Panc1 (cell line): ENCODE measurements at regions not wholly inside any gene's neighbourhood (a gene's known extent, or its start where the extent isn't known, plus 50 kb on each side); places are given as distances from the start of the nearest gene placed in this dataset.

Experiments
- POLR2AphosphoS5 ChIP-seq: IDR thresholded peaks from 2 replicates; pipeline ENCODE4 v1.6.1; 2012; ENCODE audit warnings: mild to moderate bottlenecking, low read depth, low read length, moderate library complexity
- REST ChIP-seq, 2 experiments: IDR thresholded peaks; 2 replicates each; pipeline ENCODE4 v1.6.1; 2011 to 2012; ENCODE audit warnings: low read depth in 2 of 2, control low read depth in 1 of 2, low read length in 1 of 2, mild to moderate bottlenecking in 1 of 2, moderate library complexity in 1 of 2; ENCODE audit not compliant: insufficient read depth in 1 of 2
- SIN3A ChIP-seq: IDR thresholded peaks from 2 replicates; pipeline ENCODE4 v1.6.1; 2012; ENCODE audit warnings: low read depth, mild to moderate bottlenecking, low read length, moderate library complexity, borderline replicate concordance; ENCODE audit not compliant: insufficient read depth
- TF ChIP-seq, protein P1 (sequence below): fragments of 450-650 bp; IDR thresholded peaks from 2 replicates; pipeline ENCODE4 v1.5.1; 2017; ENCODE audit warnings: mild to moderate bottlenecking

- TF ChIP-seq, protein P1, sequence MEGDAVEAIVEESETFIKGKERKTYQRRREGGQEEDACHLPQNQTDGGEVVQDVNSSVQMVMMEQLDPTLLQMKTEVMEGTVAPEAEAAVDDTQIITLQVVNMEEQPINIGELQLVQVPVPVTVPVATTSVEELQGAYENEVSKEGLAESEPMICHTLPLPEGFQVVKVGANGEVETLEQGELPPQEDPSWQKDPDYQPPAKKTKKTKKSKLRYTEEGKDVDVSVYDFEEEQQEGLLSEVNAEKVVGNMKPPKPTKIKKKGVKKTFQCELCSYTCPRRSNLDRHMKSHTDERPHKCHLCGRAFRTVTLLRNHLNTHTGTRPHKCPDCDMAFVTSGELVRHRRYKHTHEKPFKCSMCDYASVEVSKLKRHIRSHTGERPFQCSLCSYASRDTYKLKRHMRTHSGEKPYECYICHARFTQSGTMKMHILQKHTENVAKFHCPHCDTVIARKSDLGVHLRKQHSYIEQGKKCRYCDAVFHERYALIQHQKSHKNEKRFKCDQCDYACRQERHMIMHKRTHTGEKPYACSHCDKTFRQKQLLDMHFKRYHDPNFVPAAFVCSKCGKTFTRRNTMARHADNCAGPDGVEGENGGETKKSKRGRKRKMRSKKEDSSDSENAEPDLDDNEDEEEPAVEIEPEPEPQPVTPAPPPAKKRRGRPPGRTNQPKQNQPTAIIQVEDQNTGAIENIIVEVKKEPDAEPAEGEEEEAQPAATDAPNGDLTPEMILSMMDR, result no peak
- TF ChIP-seq POLR2AphosphoS5 (no peak), SIN3A (no peak), REST (IDR thresholded peaks at IDR 0.05; ENCODE audit: insufficient read depth in 1 of 2, low read depth in 2 of 2, low read length in 1 of 2) (no peak)
Observed at GRCh38 chr13:47337781-47338507, 441.1 kb upstream of the HTR2A start.
